HG02642 (cell line): ENCODE measurements at regions not wholly inside any gene's neighbourhood (a gene's known extent, or its start where the extent isn't known, plus 50 kb on each side); places are given as distances from the start of the nearest gene placed in this dataset.
A peak's percentile ranks its signal among the peaks of the same experiment; 100 is the strongest.
"Not testable (repeated sequence)": the region's sequence is repeated elsewhere in the genome, so short reads cannot be mapped to it uniquely, and the experiment has no call there.

ENCODE experiments used
- ATAC-seq: cut with Tn5 transposase; IDR thresholded peaks from one replicate; pipeline ENCODE4 v1.9.1; 2021; ENCODE audit warnings: mild to moderate bottlenecking; ENCODE audit not compliant: unreplicated experiment, poor library complexity

DNA sequence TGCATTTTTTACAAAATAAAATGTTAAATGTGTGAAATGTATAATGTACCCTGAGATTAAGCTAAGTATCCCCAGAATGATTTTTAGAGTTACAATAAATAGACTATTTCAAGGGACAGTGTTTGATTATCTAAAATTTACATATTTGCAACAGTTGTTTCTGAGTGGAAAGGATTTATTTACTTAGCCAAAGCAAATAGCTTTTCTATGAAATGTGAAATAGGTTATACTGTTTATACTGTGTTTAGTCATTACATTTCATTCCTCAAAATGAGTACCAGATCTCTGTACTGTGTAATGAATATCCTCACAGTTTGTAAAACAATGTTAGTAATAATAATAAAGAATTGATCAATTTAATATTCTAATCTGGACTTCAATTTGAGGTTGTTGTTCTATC is 1019.0 kb downstream of the NR2F1-AS1 start:
- ATAC-seq: no peak

- no peak for ATAC-seq
Measured at GRCh38 chr5:92561411-92561959, 1019.5 kb downstream of the NR2F1-AS1 start.

- ATAC-seq: no peak
Measured at GRCh38 chr5:92560698-92561401, 1020.2 kb downstream of the NR2F1-AS1 start.

- ATAC-seq: no peak
Measured at GRCh38 chr5:92559781-92560180, 1021.2 kb downstream of the NR2F1-AS1 start.

- no peak for ATAC-seq
Measured at GRCh38 chr5:92559331-92559730, 1021.7 kb downstream of the NR2F1-AS1 start.

- no peak for ATAC-seq
Measured at GRCh38 chr5:92556747-92557146, 1024.3 kb downstream of the NR2F1-AS1 start.

- no peak for ATAC-seq
Measured at GRCh38 chr5:92554447-92555085, 1026.5 kb downstream of the NR2F1-AS1 start.

DNA sequence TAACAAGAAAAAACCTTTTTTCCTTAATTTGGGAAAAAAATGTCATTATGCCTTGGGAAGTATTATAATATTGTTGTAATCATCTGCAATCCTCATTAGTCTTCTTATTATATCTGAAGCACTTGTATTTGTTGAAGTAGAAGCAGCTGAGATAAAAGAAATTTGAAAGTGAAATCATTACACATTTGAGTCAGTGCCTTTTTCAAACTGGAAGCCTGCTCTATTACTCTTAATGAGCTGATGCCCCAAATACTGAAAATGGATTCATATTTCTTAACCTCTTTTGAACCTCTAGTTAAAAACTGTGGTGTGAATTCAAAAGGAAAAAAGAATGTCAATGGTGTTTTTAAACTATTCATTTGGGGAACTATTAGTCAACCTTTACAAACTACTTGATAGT is 1027.7 kb downstream of the NR2F1-AS1 start:
- ATAC-seq: no peak

DNA sequence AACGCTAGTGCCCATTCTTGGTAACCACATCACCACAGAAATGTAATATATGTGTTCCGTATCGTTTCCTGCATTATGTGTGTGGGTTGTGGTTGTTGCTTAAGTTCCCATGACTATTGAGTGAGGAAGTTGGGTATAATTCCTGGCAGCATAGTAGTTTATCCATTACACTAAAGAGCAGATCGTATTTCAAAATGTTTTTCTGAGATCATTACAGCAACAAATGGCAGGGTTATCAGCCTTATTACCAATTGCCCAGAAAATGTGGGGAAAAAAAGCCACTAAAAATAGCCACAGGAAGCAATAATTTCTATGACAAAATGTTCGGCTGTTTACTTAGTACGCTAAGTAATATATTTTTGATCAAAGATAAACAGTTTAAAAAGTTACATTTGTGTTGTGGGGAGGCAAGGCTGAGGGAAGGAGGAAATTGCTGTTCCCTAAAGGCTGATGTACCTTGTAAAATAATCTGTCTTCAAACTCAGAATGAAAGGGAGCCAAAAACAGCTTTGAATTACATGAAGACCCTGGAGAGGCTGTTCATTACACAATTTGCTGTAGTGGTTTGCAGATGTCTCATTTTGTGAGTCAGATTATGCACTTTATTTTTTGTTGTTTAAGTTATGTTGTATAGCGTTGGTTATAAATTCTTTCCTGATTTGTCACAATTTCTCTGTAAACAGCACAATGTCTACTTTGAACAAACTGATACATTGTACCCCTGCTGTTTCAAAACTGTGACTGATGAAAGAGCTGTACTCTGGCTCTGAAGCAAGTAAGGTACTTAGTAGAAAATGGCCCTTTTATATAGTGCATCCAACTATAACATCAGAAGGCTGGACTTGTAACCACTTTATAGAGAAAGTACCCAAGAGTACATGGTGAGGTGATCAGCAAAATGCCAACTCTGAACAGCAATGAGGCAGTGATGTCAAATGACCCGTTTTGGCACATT is 1028.5 kb downstream of the NR2F1-AS1 start:
- no peak for ATAC-seq

DNA sequence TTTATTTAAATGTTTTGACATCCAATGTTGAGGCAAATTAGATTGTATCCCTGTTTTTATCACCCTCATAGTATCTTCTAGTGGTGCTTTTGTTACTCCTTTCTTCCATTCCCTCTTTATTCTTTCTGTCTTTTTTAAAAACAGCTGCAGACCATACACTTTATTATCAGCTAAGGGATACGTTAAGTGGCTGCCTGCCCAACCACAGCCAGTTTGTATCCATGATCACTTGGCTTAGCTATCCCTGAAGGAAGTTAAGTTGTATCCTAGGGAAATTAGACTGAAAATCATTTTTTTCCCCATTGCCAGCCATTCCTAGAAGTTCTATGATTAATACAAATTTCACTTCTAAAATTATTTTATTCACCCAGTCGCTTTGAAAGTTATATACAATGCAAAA is 1032.7 kb downstream of the NR2F1-AS1 start:
- no peak for ATAC-seq

DNA sequence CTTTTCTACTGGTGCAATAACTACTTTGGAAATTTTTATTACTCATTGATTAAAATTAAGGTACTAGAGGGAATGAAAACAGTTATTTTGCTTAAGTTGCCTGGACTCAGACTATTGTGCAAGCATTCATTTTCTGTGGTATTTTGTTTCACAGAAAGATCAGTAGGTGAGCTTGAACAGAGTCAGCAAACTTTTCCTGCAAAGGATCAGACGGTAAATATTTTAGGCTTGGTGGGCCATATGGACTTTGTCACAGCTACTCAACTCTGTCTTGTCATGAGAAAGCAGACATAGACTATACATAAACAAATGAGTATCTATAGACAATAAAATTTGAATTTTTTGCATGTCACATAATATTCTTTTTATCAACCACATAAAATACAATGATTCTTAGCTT is 1036.4 kb downstream of the NR2F1-AS1 start:
- no peak for ATAC-seq

GRCh38 chr5:92544036-92544435 is 1037.0 kb downstream of the NR2F1-AS1 start:
- no peak for ATAC-seq

DNA sequence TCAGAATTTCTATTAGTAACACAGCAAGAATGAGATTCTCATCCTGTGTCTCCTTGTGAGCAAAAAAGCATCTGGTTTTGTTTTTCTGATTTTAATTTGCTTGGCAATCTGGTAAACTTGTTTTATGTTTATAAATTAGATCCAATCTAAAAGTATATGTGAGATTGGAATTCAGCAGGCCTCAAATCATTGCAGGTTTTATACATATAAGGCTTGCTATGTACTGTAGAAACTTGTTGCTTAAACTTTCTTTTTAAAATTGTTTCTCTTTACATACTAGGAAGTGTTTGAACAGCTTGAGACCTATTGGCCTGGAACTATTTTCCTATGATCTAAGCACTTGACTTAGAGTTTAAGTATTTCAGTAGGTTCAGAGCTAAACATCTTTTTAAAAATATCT is 1037.8 kb downstream of the NR2F1-AS1 start:
- no peak for ATAC-seq

DNA sequence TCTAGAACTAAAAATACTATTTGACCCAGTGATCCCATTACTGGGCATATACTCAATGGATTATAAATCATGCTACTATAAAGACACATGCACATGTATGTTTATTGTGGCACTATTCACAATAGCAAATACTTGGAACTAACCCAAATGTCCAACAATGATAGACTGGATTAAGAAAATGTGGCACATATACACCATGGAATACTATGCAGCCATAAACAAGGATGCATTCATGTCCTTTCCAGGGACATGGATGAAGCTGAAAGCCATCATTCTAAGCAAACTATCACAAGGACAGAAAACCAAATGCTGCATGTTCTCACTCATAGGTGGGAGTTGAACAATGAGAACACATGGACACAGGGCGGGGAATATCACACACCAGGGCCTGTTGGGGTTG is 1039.0 kb downstream of the NR2F1-AS1 start:
- ATAC-seq: not testable (repeated sequence)

DNA sequence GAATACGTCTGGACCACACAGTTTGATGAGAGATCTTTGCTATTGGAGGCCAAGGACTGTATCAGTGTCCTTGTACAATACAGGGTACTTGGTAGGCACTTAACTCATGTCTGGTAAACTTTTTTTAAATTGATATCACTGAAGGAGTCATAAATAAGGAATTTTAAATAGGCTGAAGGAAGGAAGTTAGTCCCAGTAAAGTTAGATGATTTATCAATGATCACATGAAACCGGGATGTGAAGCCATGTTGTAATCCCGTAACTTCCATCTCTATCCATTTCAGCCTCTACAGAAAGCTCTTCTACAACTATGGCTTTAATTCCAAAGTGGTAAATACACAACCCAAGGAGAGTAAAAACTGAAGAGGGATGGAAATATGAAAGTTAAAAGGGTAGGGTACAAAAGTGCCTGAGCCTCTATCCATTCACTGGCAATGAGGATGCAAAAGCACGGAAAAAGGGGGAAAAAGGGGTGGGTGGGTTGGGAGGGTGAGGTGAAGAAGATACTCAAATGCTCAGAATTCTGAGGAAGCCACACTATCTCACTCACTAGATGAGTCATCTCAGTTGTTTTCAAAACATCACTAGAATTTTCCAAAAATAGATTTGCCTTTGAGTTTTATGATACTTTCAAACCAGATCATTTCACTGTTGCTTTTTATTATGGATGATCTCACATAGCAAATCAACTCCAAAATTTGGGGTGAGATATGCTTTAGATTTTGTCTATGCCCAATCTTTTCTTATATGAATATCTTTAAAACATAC is 1053.5 kb downstream of the NR2F1-AS1 start:
- ATAC-seq: no peak

DNA sequence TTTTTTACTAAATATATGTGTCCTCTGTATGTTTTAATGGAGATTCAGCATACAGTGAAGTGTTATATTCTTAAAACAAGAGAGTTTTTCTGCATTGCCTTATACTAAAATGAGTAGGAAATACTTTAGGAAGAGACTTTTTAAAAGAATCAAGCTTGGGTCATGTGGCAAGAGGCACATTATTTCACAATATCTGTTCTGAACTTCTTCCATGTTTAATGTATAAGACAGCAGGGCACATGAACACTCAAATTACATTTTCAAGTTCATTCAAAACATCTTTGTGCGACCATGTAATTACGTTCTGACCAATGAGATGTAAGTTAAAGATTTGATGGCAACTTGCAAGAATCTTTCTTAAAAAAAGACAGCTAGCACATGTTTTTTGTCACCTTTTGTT is 1055.9 kb downstream of the NR2F1-AS1 start:
- ATAC-seq: no peak

- no peak for ATAC-seq
Measured at GRCh38 chr5:92519811-92520632, 1061.0 kb downstream of the NR2F1-AS1 start.

DNA sequence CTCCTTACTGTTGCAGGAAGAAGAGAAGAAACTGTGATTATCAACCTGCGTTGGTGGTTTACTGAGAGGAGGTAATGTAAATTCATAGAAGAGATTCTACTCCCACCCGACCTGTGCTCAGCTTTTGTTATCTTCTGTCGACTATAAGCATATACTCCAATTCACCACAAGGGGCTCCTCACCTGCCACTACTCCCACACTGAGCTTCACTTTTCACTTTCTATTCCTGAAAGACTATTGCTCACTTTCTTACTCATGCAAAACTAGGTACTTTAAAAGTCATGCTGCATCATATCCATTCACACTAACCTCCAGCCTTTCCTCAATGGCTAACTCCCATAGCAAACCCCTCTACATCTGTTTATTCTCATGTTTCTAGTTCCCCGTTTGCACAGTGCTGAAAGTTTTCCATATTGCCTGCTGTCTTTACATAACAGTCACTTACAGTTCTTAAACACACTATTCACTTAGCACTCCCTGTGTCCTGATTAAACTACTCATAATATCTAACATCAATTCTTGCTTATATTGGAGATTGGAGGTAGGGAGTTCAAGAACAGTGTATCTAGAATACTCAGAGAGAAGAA is 1062.6 kb downstream of the NR2F1-AS1 start:
- ATAC-seq: peak; percentile 98

- no peak for ATAC-seq
Measured at GRCh38 chr5:92514896-92515295, 1066.1 kb downstream of the NR2F1-AS1 start.
